Keratinocyte (primary cell): ENCODE measurements at regions not wholly inside any gene's neighbourhood (a gene's known extent, or its start where the extent isn't known, plus 50 kb on each side); places are given as distances from the start of the nearest gene placed in this dataset.

Experiments
- DNase-seq: peaks from one replicate; pipeline ENCODE4 v3.0.0-alpha.2; 2011; ENCODE audit warnings: low read depth, missing footprints, low spot score
- FAIRE-seq: peaks from 2 replicates; lab custom pipeline; 2011; peaks lifted over from hg19 to GRCh38; lab: Jason Lieb, UNC
- H2AFZ ChIP-seq: 2 replicates; pipeline ENCODE4 v1.6.0; 2012; ENCODE audit warnings: low read length, control low read depth, inconsistent platforms; ENCODE audit not compliant: control insufficient read depth
- H3K27ac ChIP-seq: 2 replicates; pipeline ENCODE4 v1.5.1; 2011; ENCODE audit warnings: low read length; ENCODE audit not compliant: control insufficient read depth, insufficient read depth
- H3K27me3 ChIP-seq: 3 replicates; pipeline ENCODE4 v1.6.0; 2011; ENCODE audit warnings: low read length; ENCODE audit not compliant: control insufficient read depth, insufficient read depth; ENCODE audit errors: extremely low read depth
- H3K36me3 ChIP-seq, 2 experiments: 2 replicates in 1 of 2; 3 replicates in 1 of 2; pipeline ENCODE4 v1.5.1; 2011; ENCODE audit warnings: low read length in 2 of 2, mild to moderate bottlenecking in 1 of 2; ENCODE audit not compliant: control insufficient read depth in 2 of 2, insufficient read depth in 2 of 2; ENCODE audit errors: extremely low read depth in 1 of 2
- H3K4me1 ChIP-seq: 3 replicates; pipeline ENCODE4 v1.5.1; 2011; ENCODE audit warnings: low read length; ENCODE audit not compliant: control insufficient read depth, insufficient read depth; ENCODE audit errors: extremely low read depth
- H3K4me2 ChIP-seq: 3 replicates; pipeline ENCODE4 v1.6.0; 2011; ENCODE audit warnings: low read depth, low read length; ENCODE audit not compliant: control insufficient read depth, insufficient read depth; ENCODE audit errors: extremely low read depth
- H3K4me3 ChIP-seq, 3 experiments: fragments of 200-600 bp in 1 of 3; sonication (generic) in 1 of 3; 2 replicates in 2 of 3; 3 replicates in 1 of 3; pipeline ENCODE4 v1.5.1; 2011 to 2016; ENCODE audit warnings: low read length in 3 of 3, mild to moderate bottlenecking in 3 of 3, control low read depth in 2 of 3, inconsistent platforms in 1 of 3, low read depth in 1 of 3, mixed read lengths in 1 of 3, mixed run types in 1 of 3, moderate library complexity in 1 of 3; ENCODE audit not compliant: control insufficient read depth in 2 of 3, insufficient read depth in 2 of 3; ENCODE audit errors: extremely low read depth in 1 of 3
- H3K79me2 ChIP-seq: 2 replicates; pipeline ENCODE4 v1.6.0; 2012; ENCODE audit warnings: low read length; ENCODE audit not compliant: control insufficient read depth, insufficient read depth
- H3K9ac ChIP-seq: 3 replicates; pipeline ENCODE4 v1.6.0; 2011; ENCODE audit warnings: low read length; ENCODE audit not compliant: control insufficient read depth, insufficient read depth; ENCODE audit errors: extremely low read depth
- H3K9me1 ChIP-seq: 3 replicates; pipeline ENCODE4 v1.6.0; 2011; ENCODE audit warnings: low read length; ENCODE audit not compliant: control insufficient read depth, insufficient read depth; ENCODE audit errors: extremely low read depth
- H3K9me3 ChIP-seq: 2 replicates; pipeline ENCODE4 v1.5.1; 2012; ENCODE audit warnings: low read depth, low read length; ENCODE audit not compliant: control insufficient read depth
- H4K20me1 ChIP-seq: 3 replicates; pipeline ENCODE4 v1.6.0; 2011; ENCODE audit warnings: low read length; ENCODE audit not compliant: control insufficient read depth, insufficient read depth; ENCODE audit errors: extremely low read depth
- CTCF ChIP-seq, 3 experiments: IDR thresholded peaks in 1 of 3; conservative IDR thresholded peaks in 1 of 3; optimal IDR thresholded peaks in 1 of 3; 2 replicates in 2 of 3; 3 replicates in 1 of 3; pipeline versions ENCODE3 to v1.5.1; 2011; ENCODE audit warnings: low read length in 3 of 3, mild to moderate bottlenecking in 3 of 3, moderate library complexity in 2 of 3, control low read depth in 1 of 3, inconsistent platforms in 1 of 3; ENCODE audit not compliant: insufficient read depth in 2 of 3; ENCODE audit errors: extremely low read depth in 1 of 3
- EZH2 ChIP-seq: IDR thresholded peaks from one replicate; pipeline ENCODE4 v1.6.1; 2012; ENCODE audit warnings: inconsistent platforms, mild to moderate bottlenecking, low read length, moderate library complexity
- dilution Hi-C: fragments of 300-500 bp; cut with MboI; formaldehyde crosslinking; loops from one replicate; pipeline ENCODE4 v1.7.0; 2020; ENCODE audit warnings: low sequenced_read_pairs; ENCODE audit not compliant: extremely low pct_ligation_motif_present

GRCh38 chr18:47403317-47403716, 151.9 kb upstream of the SKOR2 start:
- no peaks in the 10 kb centered on the region for H4K20me1 ChIP-seq
- no peak for TF ChIP-seq CTCF (optimal IDR thresholded peaks at IDR 0.05 in 1 of 3, IDR thresholded peaks at IDR 0.05 in 1 of 3, conservative IDR thresholded peaks at IDR 0.05 in 1 of 3; ENCODE audit: extremely low read depth in 1 of 3, insufficient read depth in 2 of 3, low read length in 3 of 3)
- TF ChIP-seq EZH2: no peak
- no peak overlapping the region for H2AFZ ChIP-seq
- H3K4me1 ChIP-seq: no peaks in the 10 kb centered on the region
- no peak overlapping the region for H3K4me3 ChIP-seq
- no peaks in the 10 kb centered on the region for H3K9me3 ChIP-seq
- no peaks in the 10 kb centered on the region for H3K27me3 ChIP-seq
- H3K36me3 ChIP-seq: no peaks in the 10 kb centered on the region
- dilution Hi-C loops: no loop called here
- H3K27ac ChIP-seq: no peak overlapping the region
- H3K4me2 ChIP-seq: no peak overlapping the region
- no peak overlapping the region for H3K9ac ChIP-seq
- no peaks in the 10 kb centered on the region for H3K79me2 ChIP-seq
- FAIRE-seq (no peak), DNase-seq (no peak)
- no peaks in the 10 kb centered on the region for H3K9me1 ChIP-seq

GRCh38 chr18:47399475-47399874, 148.0 kb upstream of the SKOR2 start:
- Histone ChIP-seq H3K9me3 (no peaks in the 10 kb centered on the region), H3K4me3 (no peak overlapping the region), H3K27me3 (no peaks in the 10 kb centered on the region), H4K20me1 (no peaks in the 10 kb centered on the region), H3K9me1 (no peaks in the 10 kb centered on the region), H3K36me3 (no peaks in the 10 kb centered on the region), H2AFZ (no peak overlapping the region), H3K9ac (no peak overlapping the region), H3K27ac (no peak overlapping the region), H3K4me2 (no peak overlapping the region), H3K4me1 (no peaks in the 10 kb centered on the region), H3K79me2 (no peaks in the 10 kb centered on the region)
- DNase-seq (no peak), FAIRE-seq (no peak)
- TF ChIP-seq EZH2 (no peak), CTCF (optimal IDR thresholded peaks at IDR 0.05 in 1 of 3, IDR thresholded peaks at IDR 0.05 in 1 of 3, conservative IDR thresholded peaks at IDR 0.05 in 1 of 3; ENCODE audit: extremely low read depth in 1 of 3, insufficient read depth in 2 of 3, low read length in 3 of 3) (no peak)
- dilution Hi-C loops: no loop called here
